Fibroblast of the conjunctiva (primary cell): ENCODE measurements at regions not wholly inside any gene's neighbourhood (a gene's known extent, or its start where the extent isn't known, plus 50 kb on each side); places are given as distances from the start of the nearest gene placed in this dataset.
"Not testable (repeated sequence)": the region's sequence is repeated elsewhere in the genome, so short reads cannot be mapped to it uniquely, and the experiment has no call there.

Experiments
- DNase-seq: peaks from one replicate; pipeline ENCODE4 v3.0.0-alpha.2; 2010; ENCODE audit warnings: low read depth

- no peak for DNase-seq
Observed at GRCh38 chr5:155116456-155117251, 103.1 kb downstream of the KIF4B start.

- DNase-seq, result no peak
Observed at GRCh38 chr5:155125551-155126095, 112.1 kb downstream of the KIF4B start.

- no peak for DNase-seq
Observed at GRCh38 chr5:155126573-155126972, 113.0 kb downstream of the KIF4B start.

GRCh38 chr5:155127552-155127951 is 114.0 kb downstream of the KIF4B start:
- no peak for DNase-seq

- DNase-seq, result no peak
Observed at GRCh38 chr5:155128786-155129512, 115.4 kb downstream of the KIF4B start.

DNA sequence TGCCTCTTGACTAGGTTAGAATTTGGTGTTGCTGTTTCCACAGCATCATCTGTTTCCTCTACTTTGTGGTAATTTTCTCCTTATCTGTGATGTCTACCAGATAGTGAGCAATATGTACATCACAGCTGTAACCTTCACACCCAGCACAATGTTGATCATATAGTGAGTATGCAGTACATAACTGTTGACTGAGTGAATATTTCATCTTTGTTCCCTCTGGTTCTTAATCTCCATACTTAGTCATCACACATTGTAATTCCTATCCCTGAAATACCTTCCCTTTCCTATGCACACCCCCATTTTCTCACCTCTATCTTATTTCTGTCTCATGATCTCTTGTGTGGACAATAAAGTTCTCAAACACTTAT is 115.9 kb downstream of the KIF4B start:
- no peak for DNase-seq

GRCh38 chr5:155134130-155134529 is 120.6 kb downstream of the KIF4B start:
- no peak for DNase-seq

DNA sequence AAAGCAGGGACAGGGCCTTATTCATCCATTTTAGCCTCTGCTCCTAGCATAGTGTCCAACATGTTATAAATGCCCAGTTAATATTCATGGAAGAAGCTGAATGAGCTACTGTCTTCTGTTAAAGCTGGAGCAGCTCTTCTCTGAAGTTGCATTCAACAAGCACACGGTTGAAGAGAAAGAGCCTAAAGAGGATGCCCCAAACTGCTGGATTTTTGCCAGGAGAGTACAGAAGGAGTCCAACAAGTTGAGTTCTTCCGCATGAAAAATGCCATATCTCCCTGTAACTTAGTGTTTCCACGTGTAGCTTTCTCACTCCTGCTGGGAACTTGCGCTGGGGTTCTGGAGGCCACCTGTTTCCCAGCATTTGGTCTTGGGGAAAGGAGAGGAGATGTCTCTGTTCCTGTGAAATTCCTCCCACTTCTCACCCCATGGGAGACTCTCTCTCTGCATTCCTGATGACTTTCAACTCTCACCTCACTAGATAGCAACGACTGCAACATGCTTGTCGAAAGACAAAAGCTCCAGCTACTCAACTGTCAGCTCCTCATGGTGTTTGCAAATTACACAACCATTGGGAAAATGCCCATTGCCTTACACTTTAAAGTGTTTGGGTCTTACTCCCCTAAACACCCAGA is 122.8 kb downstream of the KIF4B start:
- DNase-seq, result no peak

GRCh38 chr5:155137683-155138082 is 124.1 kb downstream of the KIF4B start:
- DNase-seq, result no peak

- no peak for DNase-seq
Observed at GRCh38 chr5:155140646-155141045, 127.1 kb downstream of the KIF4B start.

DNA sequence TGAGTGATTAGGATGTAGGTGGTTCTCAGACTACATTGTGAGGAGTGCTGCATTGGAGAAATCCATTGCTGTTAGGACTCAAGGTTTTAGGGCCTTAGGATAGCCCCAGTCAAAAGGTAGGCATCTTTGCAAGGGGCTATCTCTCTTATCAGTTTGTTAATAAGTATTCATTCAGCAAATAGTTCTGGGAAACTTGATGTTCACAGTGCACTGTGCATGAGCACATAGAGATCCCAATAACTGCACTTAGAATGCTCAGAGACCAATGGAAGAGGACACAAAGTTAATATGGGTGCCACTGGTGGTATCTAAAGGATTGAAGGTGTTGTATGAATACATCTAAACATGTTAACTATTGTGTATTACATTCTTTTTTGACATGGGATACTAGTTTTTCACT is 131.4 kb downstream of the KIF4B start:
- no peak for DNase-seq

DNA sequence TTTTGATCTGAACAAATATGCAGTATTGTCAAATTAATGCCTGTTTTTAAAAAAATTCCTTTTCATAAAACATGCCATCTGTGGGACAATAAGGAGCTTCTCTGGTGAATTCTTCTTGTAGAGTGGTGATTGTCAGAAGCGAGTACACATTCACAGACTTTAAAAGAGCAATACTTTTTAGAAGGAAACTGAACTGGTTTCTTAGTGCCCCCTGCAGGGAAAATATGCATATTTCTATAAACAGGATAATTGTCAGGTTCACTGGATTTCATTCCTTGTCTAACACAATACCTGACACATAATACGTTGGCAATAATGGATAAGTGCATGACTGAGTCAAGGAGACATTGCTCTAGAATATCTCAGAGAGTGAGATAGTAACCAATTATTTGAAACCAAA is 133.7 kb downstream of the KIF4B start:
- DNase-seq, result no peak

DNA sequence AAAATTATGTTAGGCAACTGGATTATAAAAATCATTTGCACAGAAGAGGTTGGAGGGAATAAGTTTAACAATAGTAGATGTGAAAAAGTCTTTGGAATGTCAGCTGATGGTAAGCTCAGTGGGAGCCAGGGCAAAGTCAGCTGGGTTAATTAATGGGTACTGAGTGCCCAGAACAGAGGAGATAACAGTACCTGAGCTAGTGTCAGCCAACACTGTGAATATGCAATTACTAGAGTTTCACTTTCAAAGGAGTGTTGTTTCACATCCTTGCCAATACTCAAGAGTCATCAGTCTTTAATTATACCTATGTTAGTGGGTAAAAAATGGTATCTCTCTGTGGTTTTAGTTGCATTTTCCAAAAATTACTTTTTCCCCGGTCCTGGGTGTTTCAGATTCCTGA is 135.1 kb downstream of the KIF4B start:
- no peak for DNase-seq

GRCh38 chr5:155150012-155150411 is 136.5 kb downstream of the KIF4B start:
- DNase-seq, result no peak

GRCh38 chr5:155154973-155155372 is 141.4 kb downstream of the KIF4B start:
- DNase-seq, result no peak

- not testable (repeated sequence) for DNase-seq
Observed at GRCh38 chr5:155163084-155163483, 149.5 kb downstream of the KIF4B start.

DNA sequence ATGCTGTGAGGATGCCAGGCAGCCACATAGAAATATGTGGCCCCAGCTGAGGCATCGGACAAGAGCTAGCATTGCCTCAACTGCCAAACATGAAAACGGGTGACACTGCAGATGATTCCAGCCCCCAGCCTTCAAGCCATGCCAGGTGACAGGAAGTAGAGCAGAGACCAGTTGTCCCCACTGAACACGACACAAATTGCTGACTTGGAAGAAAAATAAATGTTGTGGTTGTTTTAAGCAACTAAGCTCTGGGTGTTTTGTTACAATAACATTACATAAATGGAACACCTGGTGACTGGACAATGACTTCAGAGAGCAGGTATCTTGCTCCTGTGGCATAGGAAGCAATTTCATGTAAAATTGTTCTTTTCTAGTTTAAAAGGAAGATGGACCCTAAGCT is 154.2 kb downstream of the KIF4B start:
- DNase-seq, result no peak

DNA sequence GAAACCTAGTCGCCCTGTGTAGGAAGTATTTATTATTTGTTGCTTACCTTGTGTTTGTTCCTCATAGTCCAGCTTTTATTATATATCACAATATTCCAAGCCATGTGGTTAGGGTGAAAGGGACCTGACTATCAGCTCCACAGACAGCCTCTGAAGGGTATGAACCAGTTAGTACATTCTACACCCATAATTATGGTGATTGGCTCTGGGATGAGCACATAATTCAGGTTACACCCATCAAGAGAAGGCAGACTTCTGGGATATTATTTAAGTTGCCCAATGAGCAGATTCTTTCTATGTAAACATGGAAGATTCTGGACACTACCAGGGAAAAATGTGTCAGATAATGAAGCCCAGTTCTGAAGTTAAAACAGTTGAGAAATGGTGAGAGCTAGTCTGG is 168.0 kb downstream of the KIF4B start:
- no peak for DNase-seq

- DNase-seq, result no peak
Observed at GRCh38 chr5:155189476-155189875, 175.9 kb downstream of the KIF4B start.

DNA sequence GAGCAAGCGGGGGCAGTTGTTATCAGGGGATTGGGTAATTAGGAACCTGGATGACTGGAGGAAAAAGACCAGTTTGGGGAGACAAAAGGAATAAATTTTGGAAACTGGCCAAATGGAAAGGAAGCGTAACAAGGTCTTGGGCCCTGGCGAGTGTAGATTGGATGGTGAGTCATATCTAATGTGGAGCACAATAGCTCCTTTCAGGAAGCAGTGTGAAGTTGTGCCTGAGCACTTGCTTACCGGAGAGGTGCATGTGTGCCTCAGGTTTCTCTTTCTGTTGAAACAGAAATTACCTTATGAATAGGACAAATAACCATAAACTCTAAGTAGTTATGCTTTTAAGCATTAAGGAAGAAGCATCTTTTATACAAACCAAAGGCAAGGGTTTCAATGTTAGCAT is 176.4 kb downstream of the KIF4B start:
- DNase-seq, result no peak

DNA sequence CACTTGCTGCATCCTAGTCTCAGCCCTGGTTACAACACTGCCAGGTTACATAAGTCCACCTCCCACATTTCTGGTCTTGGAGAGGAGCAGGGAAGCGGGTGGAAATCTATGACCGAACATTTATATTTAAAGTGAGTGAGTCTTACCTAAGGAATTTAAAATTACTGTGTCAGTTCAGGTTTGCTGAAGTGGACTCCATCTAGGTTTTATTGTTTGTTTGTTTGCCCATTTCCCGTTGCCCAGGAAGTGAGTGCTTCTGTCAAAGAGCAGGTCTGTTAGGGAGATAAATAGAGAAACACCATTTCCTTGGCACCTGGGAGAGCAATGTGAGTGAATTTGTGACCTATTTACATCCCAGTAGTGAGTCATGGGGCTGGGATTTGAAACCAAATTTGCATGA is 179.5 kb downstream of the KIF4B start:
- no peak for DNase-seq

- no peak for DNase-seq
Observed at GRCh38 chr5:155193483-155194107, 180.0 kb downstream of the KIF4B start.
